Right ventricle myocardium superior (tissue), 1 donor: ENCODE measurements at regions not wholly inside any gene's neighbourhood (a gene's known extent, or its start where the extent isn't known, plus 50 kb on each side); places are given as distances from the start of the nearest gene placed in this dataset.
"Not testable (repeated sequence)": the region's sequence is repeated elsewhere in the genome, so short reads cannot be mapped to it uniquely, and the experiment has no call there.

Source experiments
- ATAC-seq: fragments of 200-7000 bp; cut with Tn5 transposase; one replicate; pipeline ENCODE4 v1.9.1; 2020; ENCODE audit warnings: mild to moderate bottlenecking; ENCODE audit not compliant: poor library complexity
- DNase-seq: peaks from one replicate; pipeline ENCODE4 v3.0.0-alpha.2; 2020
- intact Hi-C: fragments of 100-400 bp; cut with DNase I; formaldehyde crosslinking; loops from one replicate; pipeline ENCODE4 v1.11.2; 2022
- donor health status: DM: no; HTN: yes; CAD: no; lungs with severe emphysema.

DNA sequence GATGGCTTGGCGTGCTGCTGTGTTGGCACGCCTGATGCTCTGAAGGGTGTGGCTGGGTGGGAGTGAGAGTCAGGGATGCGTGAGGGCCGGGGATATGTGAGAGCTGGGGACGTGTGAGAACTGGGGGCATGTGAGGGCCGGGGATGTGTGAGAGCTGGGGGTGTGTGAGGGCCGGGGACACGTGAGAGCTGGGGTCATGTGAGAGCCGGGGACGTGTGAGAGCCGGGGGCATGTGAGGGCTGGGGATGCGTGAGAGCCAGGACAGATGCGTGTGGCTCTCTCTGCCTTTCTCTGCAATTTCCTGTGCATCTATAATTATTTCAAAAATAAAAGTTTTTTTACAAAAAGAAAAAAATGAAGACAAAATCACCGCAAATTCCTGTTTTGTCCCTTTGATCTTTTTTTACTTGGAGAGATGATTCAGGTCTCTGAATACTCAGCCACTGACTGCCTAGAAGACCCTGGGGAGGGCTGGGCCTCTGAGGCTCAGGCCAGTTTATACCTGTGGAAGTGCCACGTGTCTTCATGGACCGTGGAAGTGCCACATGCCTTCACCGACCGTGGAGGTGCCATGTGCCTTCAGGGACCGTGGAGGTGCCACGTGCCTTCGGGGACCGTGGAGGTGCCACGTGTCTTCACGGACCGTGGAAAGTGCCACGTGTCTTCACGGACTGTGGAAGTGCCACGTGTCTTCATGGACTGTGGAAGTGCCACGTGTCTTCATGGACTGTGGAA lies 170.4 kb downstream of the LAT start:
- DNase-seq, intact Hi-C loops, ATAC-seq: not testable (repeated sequence)

- intact Hi-C loops, result no loop called here
- no peak for ATAC-seq
- DNase-seq, result no peak
Observed at GRCh38 chr16:29154676-29155121, 169.8 kb downstream of the LAT start.

- intact Hi-C loops, result no loop called here
- ATAC-seq, result no peak
- DNase-seq, result no peak
Observed at GRCh38 chr16:29154088-29154487, 169.2 kb downstream of the LAT start.

- intact Hi-C loops, ATAC-seq, DNase-seq: not testable (repeated sequence)
Observed at GRCh38 chr16:29153307-29153706, 168.5 kb downstream of the LAT start.

- intact Hi-C loops, ATAC-seq, DNase-seq: not testable (repeated sequence)
Observed at GRCh38 chr16:29152544-29153031, 167.7 kb downstream of the LAT start.

- ATAC-seq (no peak), DNase-seq (no peak)
- intact Hi-C loops, result no loop called here
Observed at GRCh38 chr16:29151317-29151716, 166.5 kb downstream of the LAT start.

GRCh38 chr16:29149912-29150311 lies 165.1 kb downstream of the LAT start:
- DNase-seq, result peak; percentile 6

DNA sequence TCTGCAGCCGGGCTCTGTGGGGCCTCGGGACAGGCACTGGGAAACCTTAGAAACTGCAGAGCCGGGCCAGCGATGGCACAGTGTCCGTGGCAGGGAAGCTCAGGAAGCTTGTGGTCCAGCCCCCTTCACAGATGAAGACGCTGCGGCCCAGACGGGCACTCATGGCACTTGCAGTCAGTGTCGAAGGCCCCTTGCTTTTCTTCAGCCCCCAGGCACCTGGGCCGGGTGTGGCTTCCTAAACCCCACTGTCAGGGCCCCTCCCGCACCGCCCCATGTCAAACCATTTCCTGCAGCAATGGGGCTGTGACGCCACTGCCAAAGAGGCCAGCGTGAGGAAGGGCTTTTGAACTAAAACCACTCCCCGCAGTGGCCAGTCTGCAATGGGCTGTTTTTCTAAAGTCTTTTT lies 164.0 kb downstream of the LAT start:
- peak; percentile 40 for ATAC-seq
- DNase-seq, result peak; percentile 74
- intact Hi-C loops, result no loop called here

More at GRCh38 chr16:29149912-29150311, 165.1 kb downstream of the LAT start:
- ATAC-seq, intact Hi-C loops: not testable (repeated sequence)

- peak; percentile 26 for DNase-seq
- ATAC-seq, result no peak
- intact Hi-C loops, result no loop called here
Observed at GRCh38 chr16:29148131-29148691, 163.4 kb downstream of the LAT start.

- intact Hi-C loops, ATAC-seq: not testable (repeated sequence)
- DNase-seq, result peak; percentile 13
Observed at GRCh38 chr16:29147710-29148109, 162.9 kb downstream of the LAT start.

- intact Hi-C loops, ATAC-seq: not testable (repeated sequence)
- DNase-seq, result peak; percentile 24
Observed at GRCh38 chr16:29146808-29147643, 162.2 kb downstream of the LAT start.

DNA sequence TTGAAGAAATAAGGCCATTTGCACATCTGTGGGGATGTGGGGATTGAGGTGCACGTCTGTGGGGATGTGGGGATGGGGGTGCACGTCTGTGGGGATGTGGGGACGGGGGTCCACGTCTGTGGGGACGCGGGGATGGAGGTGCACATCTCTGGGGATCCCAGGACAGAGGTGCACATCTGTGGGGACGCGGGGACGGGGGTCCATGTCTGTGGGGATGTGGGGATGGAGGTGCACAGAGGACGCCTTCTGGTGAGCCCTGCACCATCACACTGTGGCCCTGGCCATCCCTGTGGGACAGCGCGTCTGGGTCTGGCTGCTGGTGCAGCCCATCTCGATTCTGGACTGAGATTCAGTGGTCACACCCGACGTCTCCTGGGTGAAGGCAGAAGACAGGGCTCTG lies 161.4 kb downstream of the LAT start:
- intact Hi-C loops, result no loop called here

GRCh38 chr16:29145486-29146225 lies 160.8 kb downstream of the LAT start:
- ATAC-seq, intact Hi-C loops: not testable (repeated sequence)
- DNase-seq, result peak; percentile 23

More for the DNA sequence above, 161.4 kb downstream of the LAT start:
- ATAC-seq, result no peak
- DNase-seq, result peak; percentile 18

- peak; percentile 19 for DNase-seq
- intact Hi-C loops, ATAC-seq: not testable (repeated sequence)
Observed at GRCh38 chr16:29145086-29145485, 160.2 kb downstream of the LAT start.

GRCh38 chr16:29144669-29145062 lies 159.8 kb downstream of the LAT start:
- peak; percentile 30 for DNase-seq
- ATAC-seq, intact Hi-C loops: not testable (repeated sequence)

GRCh38 chr16:29143739-29144668 lies 159.2 kb downstream of the LAT start:
- ATAC-seq (peak; percentile 30), DNase-seq (peak; percentile 42)
- intact Hi-C loops, result not testable (repeated sequence)

DNA sequence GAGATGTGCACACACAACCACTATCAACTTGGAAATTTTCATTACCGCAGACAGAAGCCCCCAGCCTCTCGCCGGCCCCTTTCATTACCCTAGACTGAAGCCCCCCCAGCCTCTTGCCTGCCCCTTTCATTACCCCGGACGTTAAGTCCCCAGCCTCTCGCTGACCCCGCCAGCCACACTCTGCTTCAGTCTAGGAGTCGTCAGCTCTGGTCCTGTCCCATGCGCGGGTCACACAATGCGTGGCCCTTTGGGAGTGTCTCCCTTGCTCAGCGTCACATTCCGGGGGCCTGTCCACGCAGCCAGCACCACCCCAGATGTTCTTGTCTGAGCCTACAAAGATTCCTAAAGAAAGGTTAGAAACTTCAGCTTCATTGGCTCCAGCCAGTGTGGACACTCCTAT lies 157.7 kb downstream of the LAT start:
- ATAC-seq, DNase-seq, intact Hi-C loops: not testable (repeated sequence)
